Testis (tissue), 2 donors: ENCODE measurements at regions not wholly inside any gene's neighbourhood (a gene's known extent, or its start where the extent isn't known, plus 50 kb on each side); places are given as distances from the start of the nearest gene placed in this dataset.

Source experiments
- DNase-seq: peaks from one replicate; pipeline ENCODE4 v3.0.0-alpha.2; 2019
- H3K27ac ChIP-seq, 2 donors: fragments of 200-600 bp; sonication (generic); one replicate each; pipeline ENCODE4 v1.5.1; 2019
- H3K27me3 ChIP-seq: fragments of 200-600 bp; sonication (generic); one replicate; pipeline ENCODE4 v1.5.1; 2019
- H3K36me3 ChIP-seq: fragments of 200-600 bp; sonication (generic); one replicate; pipeline ENCODE4 v1.5.1; 2017; ENCODE audit warnings: low read depth; ENCODE audit errors: missing control alignments
- H3K4me1 ChIP-seq: fragments of 200-600 bp; sonication (generic); one replicate; pipeline ENCODE4 v1.5.1; 2019
- H3K4me3 ChIP-seq, 2 donors: fragments of 200-600 bp; sonication (generic); one replicate each; pipeline ENCODE4 v1.5.1; 2017 to 2019
- H3K9me3 ChIP-seq: fragments of 200-600 bp; sonication (generic); one replicate; pipeline ENCODE4 v1.5.1; 2017
- CTCF ChIP-seq, 3 experiments: fragments of 450-650 bp in 2 of 3; fragments of 200-600 bp in 1 of 3; sonication (generic) in 1 of 3; IDR thresholded peaks; one replicate each; pipeline ENCODE4 v1.5.1; 2016 to 2019; ENCODE audit warnings: antibody characterized with exemption in 3 of 3, mild to moderate bottlenecking in 2 of 3, moderate library complexity in 1 of 3
- POLR2A ChIP-seq: fragments of 450-650 bp; IDR thresholded peaks from one replicate; pipeline ENCODE4 v1.6.1; 2017; ENCODE audit warnings: antibody characterized with exemption, mild to moderate bottlenecking, moderate library complexity
- WGBS, 2 donors: methylation state at CpG; one replicate each; pipeline ENCODE4 v1.1.5; 2018; 5-methylcytosine and 5-hydroxymethylcytosine counted together
- intact Hi-C: fragments of 100-400 bp; cut with DNase I; formaldehyde crosslinking; loops from one replicate; pipeline ENCODE4 v1.15.1; 2023; ENCODE audit warnings: low total_unique reads

GRCh38 chr21:28324690-28325089 is 668.0 kb downstream of the LTN1 start:
- Histone ChIP-seq H3K4me3 (no peak overlapping the region), H3K36me3 (no peaks in the 10 kb centered on the region), H3K9me3 (no peaks in the 10 kb centered on the region), H3K4me1 (no peaks in the 10 kb centered on the region), H3K27ac (no peak overlapping the region), H3K27me3 (no peaks in the 10 kb centered on the region)
- DNase-seq, result no peak
- 90 to 97% methylated on average over 2 of the region's 2 CpGs for WGBS, 2 donors
- intact Hi-C loops, result no loop called here
- no peak for TF ChIP-seq CTCF (IDR thresholded peaks at IDR 0.05)
- TF ChIP-seq POLR2A, result no peak

GRCh38 chr21:28317177-28317950 is 675.3 kb downstream of the LTN1 start:
- Histone ChIP-seq H3K27me3 (no peaks in the 10 kb centered on the region), H3K9me3 (no peaks in the 10 kb centered on the region), H3K4me3 (no peak overlapping the region), H3K27ac (no peak overlapping the region), H3K36me3 (no peaks in the 10 kb centered on the region), H3K4me1 (no peaks in the 10 kb centered on the region)
- WGBS, 2 donors, result 78 to 88% methylated on average over 3 of the region's 3 CpGs
- intact Hi-C loops, result no loop called here
- DNase-seq, result no peak
- TF ChIP-seq POLR2A (no peak), CTCF (IDR thresholded peaks at IDR 0.05) (no peak)

GRCh38 chr21:28311411-28312190 is 681.1 kb downstream of the LTN1 start:
- 85 to 88% methylated on average over 2 of the region's 2 CpGs for WGBS, 2 donors
- Histone ChIP-seq H3K36me3 (no peaks in the 10 kb centered on the region), H3K27ac (no peak overlapping the region), H3K4me1 (no peaks in the 10 kb centered on the region), H3K9me3 (no peaks in the 10 kb centered on the region), H3K27me3 (no peaks in the 10 kb centered on the region), H3K4me3 (no peak overlapping the region)
- TF ChIP-seq CTCF (IDR thresholded peaks at IDR 0.05) (no peak), POLR2A (no peak)
- intact Hi-C loops, result no loop called here
- no peak for DNase-seq

- no peak overlapping the region for H3K27ac ChIP-seq
- intact Hi-C loops, result no loop called here
These were observed 682.0 kb downstream of the LTN1 start for GRCh38 chr21:28310711-28311110.

More at GRCh38 chr21:28310711-28311110, 682.0 kb downstream of the LTN1 start:
- no peaks in the 10 kb centered on the region for H3K27me3 ChIP-seq
- H3K4me1 ChIP-seq, result no peaks in the 10 kb centered on the region
- no peak for DNase-seq
- no peak overlapping the region for H3K4me3 ChIP-seq
- H3K9me3 ChIP-seq, result no peaks in the 10 kb centered on the region
- no peak for TF ChIP-seq CTCF (IDR thresholded peaks at IDR 0.05)
- no peak for TF ChIP-seq POLR2A
- H3K36me3 ChIP-seq, result no peaks in the 10 kb centered on the region
